ENCODE measurements at regions not wholly inside any gene's neighbourhood (a gene's known extent, or its start where the extent isn't known, plus 50 kb on each side); places are given as distances from the start of the nearest gene placed in this dataset.

DNA sequence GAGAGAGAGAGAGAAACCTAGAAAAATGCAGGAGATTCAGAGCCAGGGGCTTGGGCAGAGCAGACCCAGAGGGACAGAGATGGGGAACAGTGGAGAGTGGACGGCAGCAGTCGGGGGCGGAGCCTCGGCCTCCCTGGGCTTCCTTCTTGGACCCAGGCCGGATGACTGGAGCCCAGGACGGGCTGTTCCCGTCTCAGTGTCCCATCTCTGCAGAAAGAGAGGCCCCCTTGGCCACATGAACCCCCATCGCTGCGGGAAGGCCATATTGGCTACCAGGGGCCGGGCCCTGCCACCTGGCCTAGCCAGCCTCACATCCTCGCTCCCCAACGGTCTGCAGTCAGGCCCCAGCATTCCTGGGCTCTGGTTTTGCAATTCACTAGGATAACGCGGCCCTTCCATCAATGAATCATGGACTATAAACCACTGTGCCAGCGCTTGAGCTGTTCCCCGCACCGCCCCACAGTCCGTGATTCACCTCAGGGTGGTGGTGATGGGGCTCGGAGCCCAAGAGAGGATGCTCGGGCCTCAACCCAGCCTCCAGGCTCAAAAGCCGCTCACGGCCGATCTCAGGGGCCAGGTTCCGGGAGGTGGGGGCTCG lies 116.5 kb downstream of the RFLNA start:
- no peaks in the 10 kb centered on the region for H4K20me1 ChIP-seq (ENCODE audit: insufficient read depth)
- H3K36me3 ChIP-seq (ENCODE audit: control insufficient read depth in 1 of 2, insufficient read depth in 2 of 2, low read length in 2 of 2) = no peaks in the 10 kb centered on the region; a peak in 1 of 4 replicates
- ChIA-PET CTCF (no interaction called here), POLR2A (no interaction called here), RAD21 (ENCODE audit: low non-redundant PET in 1 of 2, low total read pairs in 2 of 2, uncharacterized antibody in 2 of 2, unreplicated experiment in 2 of 2) (no interaction called here)
- no TSS peak for BruUV-seq (replicated peaks)
- no peak overlapping the region for H3K9ac ChIP-seq (ENCODE audit: low read length)
- H2AFZ ChIP-seq (ENCODE audit: low read depth, low read length, poor library complexity, severe bottlenecking) = no peak overlapping the region
- H3K27ac ChIP-seq (ENCODE audit: low read depth, low read length) = no peak overlapping the region
- intact Hi-C loops (cut with micrococcal nuclease) = no loop called here
- ATAC-seq (no peak), DNase-seq (ENCODE audit: low read depth, low spot score) (no peak)
- no peaks in the 10 kb centered on the region for H3K27me3 ChIP-seq (ENCODE audit: insufficient read depth, low read length)
- TF ChIP-seq, protein P1, sequence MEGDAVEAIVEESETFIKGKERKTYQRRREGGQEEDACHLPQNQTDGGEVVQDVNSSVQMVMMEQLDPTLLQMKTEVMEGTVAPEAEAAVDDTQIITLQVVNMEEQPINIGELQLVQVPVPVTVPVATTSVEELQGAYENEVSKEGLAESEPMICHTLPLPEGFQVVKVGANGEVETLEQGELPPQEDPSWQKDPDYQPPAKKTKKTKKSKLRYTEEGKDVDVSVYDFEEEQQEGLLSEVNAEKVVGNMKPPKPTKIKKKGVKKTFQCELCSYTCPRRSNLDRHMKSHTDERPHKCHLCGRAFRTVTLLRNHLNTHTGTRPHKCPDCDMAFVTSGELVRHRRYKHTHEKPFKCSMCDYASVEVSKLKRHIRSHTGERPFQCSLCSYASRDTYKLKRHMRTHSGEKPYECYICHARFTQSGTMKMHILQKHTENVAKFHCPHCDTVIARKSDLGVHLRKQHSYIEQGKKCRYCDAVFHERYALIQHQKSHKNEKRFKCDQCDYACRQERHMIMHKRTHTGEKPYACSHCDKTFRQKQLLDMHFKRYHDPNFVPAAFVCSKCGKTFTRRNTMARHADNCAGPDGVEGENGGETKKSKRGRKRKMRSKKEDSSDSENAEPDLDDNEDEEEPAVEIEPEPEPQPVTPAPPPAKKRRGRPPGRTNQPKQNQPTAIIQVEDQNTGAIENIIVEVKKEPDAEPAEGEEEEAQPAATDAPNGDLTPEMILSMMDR (IDR thresholded peaks at IDR 0.05 in 2 of 3, conservative IDR thresholded peaks at IDR 0.05 in 1 of 3; ENCODE audit: borderline replicate concordance in 1 of 3, insufficient read depth in 1 of 3, low read depth in 2 of 3, low read length in 2 of 3) = no peak
- no peak for TF ChIP-seq CEBPB (IDR thresholded peaks at IDR 0.05; ENCODE audit: low read depth)
- TF ChIP-seq JUND (IDR thresholded peaks at IDR 0.05) = no peak
- TF ChIP-seq ZNF274 (IDR thresholded peaks at IDR 0.05; ENCODE audit: low read depth, low read length) = no peak
- TF ChIP-seq RAD21 (IDR thresholded peaks at IDR 0.05; ENCODE audit: low read depth) = no peak
- no peak for TF ChIP-seq POLR2A (IDR thresholded peaks at IDR 0.05; ENCODE audit: borderline replicate concordance, extremely low read depth, insufficient read depth, insufficient read length)
- TF ChIP-seq POLR2AphosphoS5 (IDR thresholded peaks at IDR 0.05; ENCODE audit: low read depth, low read length) = no peak
- TF ChIP-seq, protein P2, sequence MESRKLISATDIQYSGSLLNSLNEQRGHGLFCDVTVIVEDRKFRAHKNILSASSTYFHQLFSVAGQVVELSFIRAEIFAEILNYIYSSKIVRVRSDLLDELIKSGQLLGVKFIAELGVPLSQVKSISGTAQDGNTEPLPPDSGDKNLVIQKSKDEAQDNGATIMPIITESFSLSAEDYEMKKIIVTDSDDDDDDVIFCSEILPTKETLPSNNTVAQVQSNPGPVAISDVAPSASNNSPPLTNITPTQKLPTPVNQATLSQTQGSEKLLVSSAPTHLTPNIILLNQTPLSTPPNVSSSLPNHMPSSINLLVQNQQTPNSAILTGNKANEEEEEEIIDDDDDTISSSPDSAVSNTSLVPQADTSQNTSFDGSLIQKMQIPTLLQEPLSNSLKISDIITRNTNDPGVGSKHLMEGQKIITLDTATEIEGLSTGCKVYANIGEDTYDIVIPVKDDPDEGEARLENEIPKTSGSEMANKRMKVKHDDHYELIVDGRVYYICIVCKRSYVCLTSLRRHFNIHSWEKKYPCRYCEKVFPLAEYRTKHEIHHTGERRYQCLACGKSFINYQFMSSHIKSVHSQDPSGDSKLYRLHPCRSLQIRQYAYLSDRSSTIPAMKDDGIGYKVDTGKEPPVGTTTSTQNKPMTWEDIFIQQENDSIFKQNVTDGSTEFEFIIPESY (IDR thresholded peaks at IDR 0.05; ENCODE audit: extremely low read depth, insufficient replicate concordance, low read length) = no peak
- no peak overlapping the region for H3K4me2 ChIP-seq (ENCODE audit: low read length)
- H3K9me2 ChIP-seq (ENCODE audit: insufficient read depth) = no peaks in the 10 kb centered on the region
- no peaks in the 10 kb centered on the region for H3K4me1 ChIP-seq (ENCODE audit: control insufficient read depth in 1 of 2, insufficient read depth in 2 of 2, low read length in 2 of 2)
- H3K9me3 ChIP-seq (ENCODE audit: control insufficient read depth in 1 of 2, insufficient read depth in 1 of 2, low read depth in 1 of 2, low read length in 2 of 2) = no peaks in the 10 kb centered on the region
- no peaks in the 10 kb centered on the region for H3K79me2 ChIP-seq (ENCODE audit: insufficient read depth, low read length)
- H3K4me3 ChIP-seq (replicated peaks in 1 of 2; ENCODE audit: low read depth in 1 of 2, low read length in 2 of 2) = no peak overlapping the region
